ENCODE measurements at regions not wholly inside any gene's neighbourhood (a gene's known extent, or its start where the extent isn't known, plus 50 kb on each side); places are given as distances from the start of the nearest gene placed in this dataset.

DNA sequence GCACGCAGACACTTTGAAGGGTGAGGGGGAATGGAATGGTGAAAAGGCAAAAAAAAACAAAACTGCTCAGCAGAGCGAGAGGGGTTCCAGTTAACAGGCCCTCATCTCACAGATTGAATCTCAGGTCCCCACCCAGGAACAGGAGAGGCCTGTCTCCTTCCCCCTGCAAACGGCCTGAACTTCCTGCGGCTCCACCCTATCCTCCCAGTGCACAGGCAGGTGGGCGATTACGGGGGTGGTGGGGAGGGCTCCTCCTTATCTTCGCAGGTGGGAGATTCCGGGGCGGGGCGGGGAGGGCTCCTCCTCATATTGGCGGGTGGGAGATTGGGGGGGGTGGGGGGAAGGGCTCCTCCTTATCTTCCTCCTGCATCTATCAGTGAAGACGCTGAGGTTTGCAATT lies 129.0 kb downstream of the SOX4 start:
- TF ChIP-seq, protein P1, sequence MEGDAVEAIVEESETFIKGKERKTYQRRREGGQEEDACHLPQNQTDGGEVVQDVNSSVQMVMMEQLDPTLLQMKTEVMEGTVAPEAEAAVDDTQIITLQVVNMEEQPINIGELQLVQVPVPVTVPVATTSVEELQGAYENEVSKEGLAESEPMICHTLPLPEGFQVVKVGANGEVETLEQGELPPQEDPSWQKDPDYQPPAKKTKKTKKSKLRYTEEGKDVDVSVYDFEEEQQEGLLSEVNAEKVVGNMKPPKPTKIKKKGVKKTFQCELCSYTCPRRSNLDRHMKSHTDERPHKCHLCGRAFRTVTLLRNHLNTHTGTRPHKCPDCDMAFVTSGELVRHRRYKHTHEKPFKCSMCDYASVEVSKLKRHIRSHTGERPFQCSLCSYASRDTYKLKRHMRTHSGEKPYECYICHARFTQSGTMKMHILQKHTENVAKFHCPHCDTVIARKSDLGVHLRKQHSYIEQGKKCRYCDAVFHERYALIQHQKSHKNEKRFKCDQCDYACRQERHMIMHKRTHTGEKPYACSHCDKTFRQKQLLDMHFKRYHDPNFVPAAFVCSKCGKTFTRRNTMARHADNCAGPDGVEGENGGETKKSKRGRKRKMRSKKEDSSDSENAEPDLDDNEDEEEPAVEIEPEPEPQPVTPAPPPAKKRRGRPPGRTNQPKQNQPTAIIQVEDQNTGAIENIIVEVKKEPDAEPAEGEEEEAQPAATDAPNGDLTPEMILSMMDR (optimal IDR thresholded peaks at IDR 0.05 in 1 of 3, IDR thresholded peaks at IDR 0.05 in 1 of 3, conservative IDR thresholded peaks at IDR 0.05 in 1 of 3; ENCODE audit: extremely low read depth in 1 of 3, insufficient read depth in 2 of 3, low read length in 3 of 3) = no peak
- no peak for TF ChIP-seq EZH2 (IDR thresholded peaks at IDR 0.05; ENCODE audit: low read length)

Measured in keratinocyte (primary cell).